HG03280 (cell line): ENCODE measurements at regions not wholly inside any gene's neighbourhood (a gene's known extent, or its start where the extent isn't known, plus 50 kb on each side); places are given as distances from the start of the nearest gene placed in this dataset.
"Not testable (repeated sequence)": the region's sequence is repeated elsewhere in the genome, so short reads cannot be mapped to it uniquely, and the experiment has no call there.

ENCODE experiments used
- ATAC-seq: cut with Tn5 transposase; IDR thresholded peaks from one replicate; pipeline ENCODE4 v1.9.1; 2021; ENCODE audit warnings: mild to moderate bottlenecking, moderate library complexity; ENCODE audit not compliant: unreplicated experiment

- no peak for ATAC-seq
Measured at GRCh38 chr13:61215601-61216000, 200.0 kb downstream of the PCDH20 start.

- no peak for ATAC-seq
Measured at GRCh38 chr13:61215116-61215515, 200.5 kb downstream of the PCDH20 start.

GRCh38 chr13:61214551-61214950 lies 201.1 kb downstream of the PCDH20 start:
- no peak for ATAC-seq

GRCh38 chr13:61205898-61206297 lies 209.8 kb downstream of the PCDH20 start:
- ATAC-seq, result not testable (repeated sequence)

GRCh38 chr13:61204025-61204424 lies 211.6 kb downstream of the PCDH20 start:
- ATAC-seq, result no peak

- no peak for ATAC-seq
Measured at GRCh38 chr13:61202042-61202441, 213.6 kb downstream of the PCDH20 start.

- ATAC-seq, result no peak
Measured at GRCh38 chr13:61192826-61193225, 222.8 kb downstream of the PCDH20 start.

- no peak for ATAC-seq
Measured at GRCh38 chr13:61188057-61188456, 227.6 kb downstream of the PCDH20 start.

GRCh38 chr13:61187471-61187870 lies 228.2 kb downstream of the PCDH20 start:
- no peak for ATAC-seq

GRCh38 chr13:61183670-61184069 lies 232.0 kb downstream of the PCDH20 start:
- no peak for ATAC-seq

GRCh38 chr13:61180234-61180633 lies 235.4 kb downstream of the PCDH20 start:
- ATAC-seq, result no peak

GRCh38 chr13:61179741-61180140 lies 235.9 kb downstream of the PCDH20 start:
- no peak for ATAC-seq

- ATAC-seq, result no peak
Measured at GRCh38 chr13:61170856-61171255, 244.8 kb downstream of the PCDH20 start.

- no peak for ATAC-seq
Measured at GRCh38 chr13:61162636-61163035, 253.0 kb downstream of the PCDH20 start.

- no peak for ATAC-seq
Measured at GRCh38 chr13:61162106-61162505, 253.5 kb downstream of the PCDH20 start.

GRCh38 chr13:61156753-61157152 lies 258.9 kb downstream of the PCDH20 start:
- ATAC-seq, result no peak

GRCh38 chr13:61151062-61151461 lies 264.6 kb downstream of the PCDH20 start:
- no peak for ATAC-seq

- ATAC-seq, result no peak
Measured at GRCh38 chr13:61149331-61149730, 266.3 kb downstream of the PCDH20 start.

- ATAC-seq, result no peak
Measured at GRCh38 chr13:61148691-61149315, 266.8 kb downstream of the PCDH20 start.

- no peak for ATAC-seq
Measured at GRCh38 chr13:61148211-61148610, 267.4 kb downstream of the PCDH20 start.

GRCh38 chr13:61146571-61146970 lies 269.1 kb downstream of the PCDH20 start:
- ATAC-seq, result no peak

- no peak for ATAC-seq
Measured at GRCh38 chr13:61146158-61146557, 269.5 kb downstream of the PCDH20 start.
